Kidney epithelial cell (primary cell): ENCODE measurements at regions not wholly inside any gene's neighbourhood (a gene's known extent, or its start where the extent isn't known, plus 50 kb on each side); places are given as distances from the start of the nearest gene placed in this dataset.
"Not testable (repeated sequence)": the region's sequence is repeated elsewhere in the genome, so short reads cannot be mapped to it uniquely, and the experiment has no call there.

Source experiments
- DNase-seq: peaks from one replicate; pipeline ENCODE4 v3.0.0-alpha.2; 2010; ENCODE audit warnings: low read depth
- H3K27me3 ChIP-seq: 2 replicates; pipeline ENCODE4 v1.6.0; 2011; ENCODE audit warnings: low read length; ENCODE audit not compliant: control insufficient read depth, insufficient read depth
- H3K36me3 ChIP-seq: 2 replicates; pipeline ENCODE4 v1.5.1; 2011; ENCODE audit warnings: low read length; ENCODE audit not compliant: control insufficient read depth, insufficient read depth
- H3K4me3 ChIP-seq: 2 replicates; pipeline ENCODE4 v1.5.1; 2011; ENCODE audit warnings: low read depth, mild to moderate bottlenecking, control low read depth, low read length
- TF ChIP-seq, protein P1 (sequence below): IDR thresholded peaks from 2 replicates; pipeline ENCODE4 v1.5.1; 2011; ENCODE audit warnings: mild to moderate bottlenecking, moderate library complexity, low read length, control low read depth, inconsistent platforms; ENCODE audit not compliant: insufficient read depth, poor library complexity, severe bottlenecking

DNA sequence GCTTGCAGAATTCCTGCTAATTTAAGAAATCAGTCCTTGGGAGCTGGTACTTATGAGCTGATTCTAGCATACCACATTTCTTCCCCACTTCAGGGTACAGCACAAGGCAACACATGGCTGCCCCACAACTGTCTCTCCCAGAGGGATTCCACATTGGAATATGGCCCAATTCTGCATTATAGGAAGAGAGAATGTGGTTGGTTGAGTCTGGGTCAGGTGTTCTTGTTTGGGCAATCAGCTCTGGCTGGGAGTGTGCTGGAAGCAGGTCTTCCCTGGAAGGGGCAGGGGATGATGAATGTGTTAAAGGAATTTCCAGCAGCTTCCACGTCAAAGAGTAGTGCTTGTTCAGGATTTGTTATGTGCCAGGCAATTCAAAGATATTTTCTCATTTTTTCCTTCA is 95.7 kb downstream of the BUB3 start:
- H3K36me3 ChIP-seq, result no peaks in the 10 kb centered on the region
- H3K27me3 ChIP-seq, result no peaks in the 10 kb centered on the region
- no peak overlapping the region for H3K4me3 ChIP-seq
- TF ChIP-seq, protein P1, sequence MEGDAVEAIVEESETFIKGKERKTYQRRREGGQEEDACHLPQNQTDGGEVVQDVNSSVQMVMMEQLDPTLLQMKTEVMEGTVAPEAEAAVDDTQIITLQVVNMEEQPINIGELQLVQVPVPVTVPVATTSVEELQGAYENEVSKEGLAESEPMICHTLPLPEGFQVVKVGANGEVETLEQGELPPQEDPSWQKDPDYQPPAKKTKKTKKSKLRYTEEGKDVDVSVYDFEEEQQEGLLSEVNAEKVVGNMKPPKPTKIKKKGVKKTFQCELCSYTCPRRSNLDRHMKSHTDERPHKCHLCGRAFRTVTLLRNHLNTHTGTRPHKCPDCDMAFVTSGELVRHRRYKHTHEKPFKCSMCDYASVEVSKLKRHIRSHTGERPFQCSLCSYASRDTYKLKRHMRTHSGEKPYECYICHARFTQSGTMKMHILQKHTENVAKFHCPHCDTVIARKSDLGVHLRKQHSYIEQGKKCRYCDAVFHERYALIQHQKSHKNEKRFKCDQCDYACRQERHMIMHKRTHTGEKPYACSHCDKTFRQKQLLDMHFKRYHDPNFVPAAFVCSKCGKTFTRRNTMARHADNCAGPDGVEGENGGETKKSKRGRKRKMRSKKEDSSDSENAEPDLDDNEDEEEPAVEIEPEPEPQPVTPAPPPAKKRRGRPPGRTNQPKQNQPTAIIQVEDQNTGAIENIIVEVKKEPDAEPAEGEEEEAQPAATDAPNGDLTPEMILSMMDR, result no peak
- DNase-seq, result no peak

DNA sequence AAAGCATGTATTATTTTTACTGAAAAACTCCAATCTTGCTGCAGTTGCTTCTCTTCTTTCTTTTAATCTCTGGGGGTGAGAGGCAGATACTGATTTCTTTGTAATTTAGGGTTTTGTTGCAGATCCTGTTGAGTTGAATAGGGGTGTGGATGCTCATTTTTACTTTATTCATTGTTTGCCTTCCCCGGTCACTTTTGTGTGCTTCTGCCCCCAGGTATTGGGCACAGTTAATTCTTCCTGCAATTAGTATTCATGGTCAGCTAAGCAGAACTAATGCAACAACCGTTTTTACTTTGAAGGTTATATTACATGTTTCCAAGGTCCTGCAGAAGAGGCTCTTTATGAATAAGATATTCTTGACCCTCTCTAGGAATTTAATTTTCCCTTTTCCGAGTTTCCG is 96.4 kb downstream of the BUB3 start:
- no peak for DNase-seq
- TF ChIP-seq, protein P1, result no peak
- Histone ChIP-seq H3K36me3 (no peaks in the 10 kb centered on the region), H3K27me3 (no peaks in the 10 kb centered on the region), H3K4me3 (no peak overlapping the region)

DNA sequence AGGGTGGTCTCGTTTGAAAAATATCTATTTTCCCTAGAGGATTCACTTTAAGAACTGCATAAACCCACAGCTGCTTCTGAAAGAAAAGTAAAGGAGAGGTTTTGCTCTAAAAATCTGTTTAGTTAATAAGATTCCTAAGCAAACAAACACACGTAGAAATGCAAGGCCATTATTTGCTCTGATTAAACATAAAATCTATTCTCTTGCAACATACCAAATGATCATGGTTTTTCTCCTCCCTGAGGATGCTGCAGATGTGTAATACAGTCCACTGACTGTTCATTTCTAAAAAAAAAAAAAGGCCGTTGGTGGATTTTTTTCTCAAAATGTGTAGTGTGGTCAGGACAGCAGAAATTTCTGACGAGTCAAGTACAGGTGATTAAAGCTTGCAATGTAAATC is 98.6 kb downstream of the BUB3 start:
- Histone ChIP-seq H3K27me3 (no peaks in the 10 kb centered on the region), H3K36me3 (no peaks in the 10 kb centered on the region), H3K4me3 (no peak overlapping the region)
- no peak for DNase-seq
- TF ChIP-seq, protein P1, result no peak

DNA sequence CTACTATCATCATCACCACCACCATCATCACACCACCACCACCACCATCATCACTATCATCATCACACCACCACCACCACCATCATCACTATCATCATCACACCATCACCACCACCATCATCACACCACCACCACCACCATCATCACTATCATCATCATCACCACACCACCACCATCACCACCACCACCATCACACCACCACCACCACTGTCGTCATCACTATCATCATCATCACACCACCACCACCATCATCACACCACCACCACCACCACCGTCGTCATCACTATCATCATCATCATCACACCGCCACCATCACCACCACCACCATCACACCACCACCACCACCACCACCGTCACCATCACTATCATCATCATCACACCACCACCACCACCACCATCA is 100.1 kb downstream of the BUB3 start:
- not testable (repeated sequence) for H3K36me3 ChIP-seq, DNase-seq, H3K27me3 ChIP-seq, H3K4me3 ChIP-seq

DNA sequence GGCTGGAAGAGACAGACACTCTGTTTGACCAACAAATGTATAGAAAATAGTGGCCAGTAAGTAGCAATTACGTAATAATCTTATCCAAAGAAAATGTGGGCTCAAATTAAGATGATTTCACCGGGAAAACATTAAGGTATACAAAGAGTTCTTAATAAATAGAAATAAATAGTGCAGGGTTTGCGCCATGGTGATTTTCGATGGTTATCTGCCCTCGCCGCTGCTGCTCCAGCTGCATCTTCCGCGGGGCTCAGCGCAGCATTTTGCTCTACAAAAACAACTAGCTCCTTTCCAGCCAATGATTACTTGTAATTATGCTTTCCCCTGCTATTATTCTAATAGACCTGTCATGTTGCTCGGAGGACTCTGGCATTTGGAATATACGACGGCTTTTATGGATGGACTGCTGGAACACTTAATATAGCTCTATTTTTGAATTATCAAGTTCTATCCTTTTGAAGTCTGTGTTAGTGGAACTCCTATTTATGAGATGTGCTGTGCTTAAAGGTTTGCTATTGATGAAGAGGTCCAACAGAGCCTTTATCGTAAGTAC is 103.8 kb downstream of the BUB3 start:
- no peaks in the 10 kb centered on the region for H3K36me3 ChIP-seq
- H3K27me3 ChIP-seq, result no peaks in the 10 kb centered on the region
- no peak for DNase-seq
- H3K4me3 ChIP-seq, result no peak overlapping the region
- TF ChIP-seq, protein P1, result no peak

DNA sequence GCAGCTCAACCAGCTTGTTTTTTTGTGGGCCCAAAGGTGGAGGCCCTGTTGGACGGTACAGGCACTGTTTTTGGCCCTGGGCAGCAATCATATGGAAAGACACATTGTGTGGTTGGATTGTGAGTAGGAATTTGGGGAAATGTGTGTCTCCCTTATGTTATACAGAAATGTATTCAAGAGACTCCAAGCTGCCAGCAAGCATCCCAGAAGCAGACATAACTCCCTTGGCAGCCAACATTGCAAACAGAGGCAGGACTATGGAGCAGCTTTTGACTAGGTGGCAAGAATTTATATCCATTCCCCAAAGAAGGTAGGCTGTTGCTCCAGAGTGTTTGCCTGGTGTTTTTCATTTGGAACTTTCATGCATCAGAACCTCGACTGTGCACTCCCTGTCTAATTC is 104.9 kb downstream of the BUB3 start:
- no peak for DNase-seq
- TF ChIP-seq, protein P1, result no peak
- Histone ChIP-seq H3K27me3 (no peaks in the 10 kb centered on the region), H3K4me3 (no peak overlapping the region), H3K36me3 (no peaks in the 10 kb centered on the region)

DNA sequence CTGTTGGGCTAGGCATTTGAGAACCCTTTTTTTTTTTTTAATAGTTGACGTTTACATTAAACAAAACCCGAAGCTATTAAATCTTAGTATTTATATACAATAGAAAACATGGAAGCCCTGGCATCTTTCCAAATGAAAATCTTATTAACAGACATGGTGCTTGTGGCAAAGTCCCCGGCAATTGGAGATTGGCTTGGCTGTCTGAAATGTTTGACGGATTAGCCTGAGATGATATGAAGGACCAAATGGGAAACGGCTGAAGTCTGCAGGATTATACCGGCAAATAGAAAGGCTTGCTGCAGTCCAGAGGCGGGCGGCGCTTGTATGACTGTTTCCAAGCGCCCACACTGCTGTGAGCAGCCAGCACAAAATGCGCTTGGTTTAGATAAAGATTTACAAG is 105.6 kb downstream of the BUB3 start:
- DNase-seq, result no peak
- TF ChIP-seq, protein P1, result no peak
- Histone ChIP-seq H3K4me3 (no peak overlapping the region), H3K36me3 (no peaks in the 10 kb centered on the region), H3K27me3 (no peaks in the 10 kb centered on the region)
